ENCODE measurements at regions not wholly inside any gene's neighbourhood (a gene's known extent, or its start where the extent isn't known, plus 50 kb on each side); places are given as distances from the start of the nearest gene placed in this dataset.
"Not testable (repeated sequence)": the region's sequence is repeated elsewhere in the genome, so short reads cannot be mapped to it uniquely, and the experiment has no call there.

GRCh38 chr22:35138521-35138920, 72.6 kb downstream of the ISX start:
- DNase-seq (ENCODE audit: low read depth in 1 of 2, low spot score in 1 of 2): no peak

GRCh38 chr22:35140879-35141745, 75.2 kb downstream of the ISX start:
- DNase-seq (ENCODE audit: low read depth in 1 of 2, low spot score in 1 of 2): no peak

DNA sequence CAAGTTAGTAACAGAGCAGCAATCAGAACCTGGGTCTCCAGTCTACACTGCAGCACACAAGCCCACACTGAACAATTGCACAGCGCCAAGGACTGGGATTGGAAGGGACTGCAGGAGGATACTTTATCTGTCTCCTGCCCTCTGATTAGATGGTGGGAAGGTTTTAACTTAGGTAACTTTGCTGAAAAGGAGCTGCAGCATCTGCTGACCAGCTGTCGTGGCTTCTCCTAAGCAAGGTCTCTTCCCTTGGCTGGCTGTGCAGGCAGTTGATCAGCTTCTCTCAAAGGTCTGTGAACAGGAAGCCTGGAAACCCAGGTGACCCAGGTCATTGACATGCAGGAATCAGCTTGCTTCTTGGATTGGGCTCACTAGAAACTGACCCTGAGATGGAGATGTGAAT, 82.4 kb downstream of the ISX start:
- no peak for DNase-seq (ENCODE audit: low read depth in 1 of 2, low spot score in 1 of 2)

DNA sequence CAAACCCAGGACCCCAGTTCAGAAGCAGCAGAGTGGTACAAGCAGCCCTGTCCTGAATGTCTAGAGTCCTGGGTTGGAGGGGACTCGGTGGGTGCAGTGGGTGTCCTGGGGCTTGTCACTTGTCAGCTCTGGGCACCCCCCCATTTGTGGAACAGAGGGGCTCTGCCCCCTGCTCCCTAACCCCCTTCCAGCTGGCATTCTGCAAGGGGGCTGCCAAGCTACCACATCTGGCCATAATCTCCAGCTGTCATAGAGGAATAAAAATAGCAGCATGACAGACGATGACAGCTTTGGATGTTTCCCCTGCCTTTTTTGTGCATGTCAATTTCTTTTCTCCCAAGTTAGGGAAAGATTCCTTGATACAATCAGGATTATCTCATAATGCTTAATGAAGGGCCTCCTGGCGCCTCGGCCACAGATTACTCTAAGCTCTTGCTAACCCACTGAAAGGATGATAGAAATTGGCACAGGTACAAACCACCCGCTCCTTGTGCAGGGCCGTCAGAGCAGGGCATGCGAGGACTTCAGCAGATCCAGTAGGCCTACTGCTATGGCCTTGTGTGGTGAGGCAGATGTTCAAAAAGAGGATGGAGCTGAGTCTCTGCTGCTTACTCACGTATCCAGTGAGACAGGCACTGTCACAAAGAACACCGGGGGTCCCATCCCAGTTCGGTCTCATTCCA, 83.0 kb downstream of the ISX start:
- no peak for DNase-seq (ENCODE audit: low read depth in 1 of 2, low spot score in 1 of 2)

- DNase-seq (ENCODE audit: low read depth in 1 of 2, low spot score in 1 of 2): peak; percentile 19 to 22
Measured at GRCh38 chr22:35150183-35151107, 84.5 kb downstream of the ISX start.

DNA sequence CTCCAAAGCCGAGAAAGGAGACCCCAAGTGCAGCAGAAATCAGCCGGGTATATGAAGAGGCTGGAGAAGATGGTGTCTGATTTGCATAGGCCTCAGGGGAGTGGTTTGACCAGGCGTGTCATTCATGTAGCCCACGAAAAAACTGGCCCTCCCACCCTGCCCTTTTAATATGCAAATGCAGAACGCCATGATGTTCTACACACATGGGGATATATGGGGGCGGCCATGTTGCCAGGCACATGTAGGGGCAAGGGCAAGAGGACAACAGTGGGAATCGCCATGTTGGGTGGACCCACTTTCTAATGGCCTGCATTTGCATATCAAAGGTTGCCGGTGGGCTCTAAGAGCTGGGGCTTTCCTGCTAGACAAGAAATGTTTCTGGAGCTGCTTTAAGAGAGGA, 86.4 kb downstream of the ISX start:
- DNase-seq (ENCODE audit: low read depth in 1 of 2, low spot score in 1 of 2): no peak

DNA sequence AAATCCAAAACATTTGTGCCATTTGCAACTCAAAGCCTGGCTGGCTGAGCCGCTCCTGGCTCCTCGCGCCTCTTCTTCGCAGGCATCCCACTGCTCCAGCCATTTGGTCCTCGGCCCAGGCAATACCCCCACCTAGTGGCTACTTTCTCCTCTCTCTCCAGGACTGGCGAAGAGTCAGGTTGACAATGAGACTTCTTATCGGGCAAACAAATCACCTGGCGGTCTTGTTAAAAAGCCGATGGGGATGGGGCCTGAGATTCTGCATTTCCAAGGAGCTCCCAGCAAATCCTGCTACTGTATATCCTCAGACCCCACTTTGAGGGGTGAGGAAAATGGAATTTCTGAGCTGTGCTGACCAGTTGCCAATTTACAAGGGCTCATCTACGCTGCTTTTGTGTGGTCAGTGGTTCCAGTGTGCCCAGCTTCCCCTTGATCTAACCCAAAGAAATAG, 89.0 kb downstream of the ISX start:
- no peak for DNase-seq (ENCODE audit: low read depth in 1 of 2, low spot score in 1 of 2)

- no peak for DNase-seq (ENCODE audit: low read depth in 1 of 2, low spot score in 1 of 2)
Measured at GRCh38 chr22:35155403-35156025, 89.6 kb downstream of the ISX start.

GRCh38 chr22:35156945-35157344, 91.0 kb downstream of the ISX start:
- DNase-seq (ENCODE audit: low read depth in 1 of 2, low spot score in 1 of 2): no peak

DNA sequence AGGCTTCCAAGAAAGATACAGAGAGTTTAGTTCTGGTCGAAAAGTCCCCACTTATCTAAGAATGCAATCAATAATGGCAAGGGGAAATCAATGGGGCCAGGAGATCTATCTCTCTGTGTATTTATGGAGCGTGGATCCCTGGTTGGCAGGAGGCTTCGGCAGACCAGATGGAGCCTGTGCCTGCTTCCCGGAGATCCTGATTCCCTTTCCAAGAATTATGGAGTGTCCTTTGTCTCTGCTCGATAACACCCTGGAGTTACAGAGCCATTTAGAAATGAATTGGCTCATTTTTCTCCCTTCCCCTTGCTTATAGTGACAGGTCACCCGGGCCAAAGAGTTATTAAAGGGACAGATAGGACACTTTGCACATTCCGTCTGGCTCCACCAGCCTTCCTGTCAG, 92.4 kb downstream of the ISX start:
- no peak for DNase-seq (ENCODE audit: low read depth in 1 of 2, low spot score in 1 of 2)

GRCh38 chr22:35159343-35159742, 93.4 kb downstream of the ISX start:
- no peak for DNase-seq (ENCODE audit: low read depth in 1 of 2, low spot score in 1 of 2)

DNA sequence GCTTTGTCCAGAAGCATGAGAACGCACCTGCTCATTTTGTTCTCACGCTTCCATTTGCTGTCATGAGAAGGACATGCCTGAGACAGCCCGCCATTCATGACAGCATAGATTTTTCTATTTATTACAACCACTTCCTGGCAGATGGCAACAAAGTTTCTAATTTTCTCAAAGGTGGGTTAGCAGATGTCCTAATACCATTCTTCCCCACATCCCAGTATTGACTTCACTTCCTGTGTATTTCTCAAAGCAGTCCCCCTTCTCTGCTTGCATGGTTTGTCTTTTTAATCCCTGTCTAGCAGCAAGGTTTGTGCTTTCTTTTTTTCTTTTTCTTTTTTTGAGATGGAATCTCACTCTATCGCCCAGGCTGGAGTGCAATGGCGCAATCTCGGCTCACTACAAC, 94.3 kb downstream of the ISX start:
- no peak for DNase-seq (ENCODE audit: low read depth in 1 of 2, low spot score in 1 of 2)

GRCh38 chr22:35165896-35166295, 91.4 kb upstream of the HMGXB4 start:
- not testable (repeated sequence) for DNase-seq (ENCODE audit: low read depth in 1 of 2, low spot score in 1 of 2)

- DNase-seq (ENCODE audit: low read depth in 1 of 2, low spot score in 1 of 2): no peak
Measured at GRCh38 chr22:35170716-35171697, 86.3 kb upstream of the HMGXB4 start.

- DNase-seq (ENCODE audit: low read depth in 1 of 2, low spot score in 1 of 2): no peak
Measured at GRCh38 chr22:35172442-35172841, 84.9 kb upstream of the HMGXB4 start.

DNA sequence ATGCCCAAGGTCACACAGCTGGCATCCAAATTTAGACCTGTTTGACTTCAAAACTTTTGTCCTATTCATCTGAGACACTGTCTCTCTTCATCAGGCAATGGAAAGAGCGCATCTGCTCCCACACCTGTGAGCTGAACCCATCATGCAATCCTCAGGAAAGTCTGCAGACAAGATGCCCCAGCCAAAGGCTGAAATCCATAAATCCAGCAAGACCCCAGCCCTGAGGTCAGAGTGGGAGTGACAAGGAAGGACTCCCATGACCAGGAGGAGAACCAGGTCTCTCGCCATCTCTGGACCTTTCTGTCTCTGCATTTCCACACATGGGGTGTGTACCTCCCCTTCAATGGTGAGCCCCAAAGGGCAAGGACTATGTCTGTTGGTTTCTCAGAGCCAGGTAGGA, 83.6 kb upstream of the HMGXB4 start:
- DNase-seq (ENCODE audit: low read depth in 1 of 2, low spot score in 1 of 2): no peak

GRCh38 chr22:35174401-35175038, 82.8 kb upstream of the HMGXB4 start:
- no peak for DNase-seq (ENCODE audit: low read depth in 1 of 2, low spot score in 1 of 2)

GRCh38 chr22:35175392-35175791, 81.9 kb upstream of the HMGXB4 start:
- DNase-seq (ENCODE audit: low read depth in 1 of 2, low spot score in 1 of 2): no peak

- no peak for DNase-seq (ENCODE audit: low read depth in 1 of 2, low spot score in 1 of 2)
Measured at GRCh38 chr22:35177811-35178210, 79.5 kb upstream of the HMGXB4 start.

Measured in activated T-helper 1 cell treated with anti-CD3 and anti-CD28 coated beads, Interleukin-2, amount 50 U/mL, for 16 hours (primary cell).